Testis (tissue), 2 donors: ENCODE measurements at regions not wholly inside any gene's neighbourhood (a gene's known extent, or its start where the extent isn't known, plus 50 kb on each side); places are given as distances from the start of the nearest gene placed in this dataset.

Experiments used
- CTCF ChIP-seq, 3 experiments: fragments of 450-650 bp in 2 of 3; fragments of 200-600 bp in 1 of 3; sonication (generic) in 1 of 3; IDR thresholded peaks; one replicate each; pipeline ENCODE4 v1.5.1; 2016 to 2019; ENCODE audit warnings: antibody characterized with exemption in 3 of 3, mild to moderate bottlenecking in 2 of 3, moderate library complexity in 1 of 3
- POLR2A ChIP-seq: fragments of 450-650 bp; IDR thresholded peaks from one replicate; pipeline ENCODE4 v1.6.1; 2017; ENCODE audit warnings: antibody characterized with exemption, mild to moderate bottlenecking, moderate library complexity

- TF ChIP-seq POLR2A = no peak
- no peak for TF ChIP-seq CTCF (IDR thresholded peaks at IDR 0.05)
Observed at GRCh38 chr11:31959716-31960115, 131.2 kb upstream of the RCN1 start.
